ENCODE measurements at regions not wholly inside any gene's neighbourhood (a gene's known extent, or its start where the extent isn't known, plus 50 kb on each side); places are given as distances from the start of the nearest gene placed in this dataset.

GRCh38 chr2:172366596-172367150 is 60.7 kb upstream of the ITGA6 start:
- H3K4me1 ChIP-seq = peaks cover 0 to 5% (median 0%) of the 10 kb centered on the region in 10 experiments; a peak in 3 of 20 replicates

GRCh38 chr2:172370821-172371455 is 56.4 kb upstream of the ITGA6 start:
- H3K27ac ChIP-seq = no peak overlapping the region

More at GRCh38 chr2:172366596-172367150, 60.7 kb upstream of the ITGA6 start:
- H3K36me3 ChIP-seq = peaks cover 0 to 5% (median 0%) of the 10 kb centered on the region in 11 experiments; a peak in 1 of 22 replicates
- no peak overlapping the region for H3K27ac ChIP-seq
- no peaks in the 10 kb centered on the region for H3K27me3 ChIP-seq
- peaks cover 22 to 42% (median 28%) of the 10 kb centered on the region in 11 experiments for H3K9me3 ChIP-seq (replicated peaks in 1 of 11)
- H3K4me2 ChIP-seq = no peak overlapping the region
- TF ChIP-seq Cebpa-rat (IDR thresholded peaks at IDR 0.05) = no peak
- H4K20me1 ChIP-seq = no peaks in the 10 kb centered on the region
- H3K4me3 ChIP-seq = no peak overlapping the region
- H3K9ac ChIP-seq = no peak overlapping the region

DNA sequence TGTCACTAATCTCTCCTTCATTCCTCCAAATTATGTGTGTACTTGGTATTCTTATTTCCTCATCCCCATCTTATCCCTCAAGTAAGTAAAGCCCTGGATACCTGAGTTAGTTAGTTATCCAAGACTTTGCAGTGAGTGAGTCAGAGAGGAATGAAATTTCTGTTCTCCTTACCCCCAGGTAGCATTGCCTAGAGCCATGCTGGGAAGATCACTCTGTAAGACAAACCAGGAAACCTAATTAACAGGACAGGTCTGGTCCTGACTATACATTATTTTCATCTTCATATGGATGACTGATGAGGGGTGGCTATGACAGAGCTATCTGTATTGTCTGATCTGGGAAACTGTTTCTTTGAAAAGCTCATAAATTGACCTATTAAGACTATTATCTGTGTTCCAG is 55.0 kb upstream of the ITGA6 start:
- Histone ChIP-seq H3K4me1 (peaks cover 13 to 29% (median 24%) of the 10 kb centered on the region in 10 experiments), H3K4me2 (no peak overlapping the region), H3K27ac (no peak overlapping the region), H3K36me3 (peaks cover 0 to 5% (median 0%) of the 10 kb centered on the region in 11 experiments; a peak in 1 of 22 replicates), H3K9ac (no peak overlapping the region), H3K27me3 (no peaks in the 10 kb centered on the region), H3K4me3 (no peak overlapping the region), H4K20me1 (no peaks in the 10 kb centered on the region), H3K9me3 (replicated peaks in 1 of 11) (peaks cover 21 to 36% (median 24%) of the 10 kb centered on the region in 11 experiments)
- TF ChIP-seq Cebpa-rat (IDR thresholded peaks at IDR 0.05) = no peak

More at GRCh38 chr2:172370821-172371455, 56.4 kb upstream of the ITGA6 start:
- TF ChIP-seq Cebpa-rat (IDR thresholded peaks at IDR 0.05) = no peak
- Histone ChIP-seq H3K9ac (no peak overlapping the region), H4K20me1 (no peaks in the 10 kb centered on the region), H3K36me3 (peaks cover 0 to 5% (median 0%) of the 10 kb centered on the region in 11 experiments; a peak in 1 of 22 replicates), H3K27me3 (no peaks in the 10 kb centered on the region), H3K9me3 (replicated peaks in 1 of 11) (peaks cover 21 to 39% (median 27%) of the 10 kb centered on the region in 11 experiments), H3K4me3 (no peak overlapping the region), H3K4me2 (no peak overlapping the region), H3K4me1 (peaks cover 0 to 15% (median 13%) of the 10 kb centered on the region in 10 experiments; a peak in 16 of 20 replicates)

DNA sequence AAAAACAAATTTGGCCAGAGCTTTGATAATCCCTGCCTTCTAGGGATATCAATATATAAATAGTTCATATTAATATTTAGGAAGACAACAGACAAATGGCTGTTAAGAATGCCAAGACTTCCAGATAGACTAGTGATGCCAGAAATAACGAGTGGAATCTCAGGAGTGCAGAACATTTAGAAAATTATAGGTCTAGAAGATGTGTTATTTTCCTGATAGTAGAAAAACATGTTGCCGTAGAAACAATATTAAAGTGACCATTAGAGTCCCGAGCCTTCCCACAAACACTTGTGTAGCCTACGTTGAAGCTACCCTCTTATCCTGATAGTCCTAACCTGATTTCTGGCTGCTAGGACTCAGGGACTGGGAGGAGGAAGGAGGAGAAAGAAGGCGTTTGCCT is 54.3 kb upstream of the ITGA6 start:
- H3K9ac ChIP-seq = no peak overlapping the region
- H3K9me3 ChIP-seq (replicated peaks in 1 of 11) = peaks cover 20 to 31% (median 23%) of the 10 kb centered on the region in 11 experiments
- peaks cover 0 to 5% (median 0%) of the 10 kb centered on the region in 11 experiments; a peak in 1 of 22 replicates for H3K36me3 ChIP-seq
- H3K4me2 ChIP-seq = no peak overlapping the region
- H3K4me1 ChIP-seq = peaks cover 18 to 35% (median 30%) of the 10 kb centered on the region in 10 experiments
- H3K27ac ChIP-seq = no peak overlapping the region
- H3K4me3 ChIP-seq = no peak overlapping the region
- H4K20me1 ChIP-seq = no peaks in the 10 kb centered on the region
- H3K27me3 ChIP-seq = no peaks in the 10 kb centered on the region
- no peak for TF ChIP-seq Cebpa-rat (IDR thresholded peaks at IDR 0.05)

DNA sequence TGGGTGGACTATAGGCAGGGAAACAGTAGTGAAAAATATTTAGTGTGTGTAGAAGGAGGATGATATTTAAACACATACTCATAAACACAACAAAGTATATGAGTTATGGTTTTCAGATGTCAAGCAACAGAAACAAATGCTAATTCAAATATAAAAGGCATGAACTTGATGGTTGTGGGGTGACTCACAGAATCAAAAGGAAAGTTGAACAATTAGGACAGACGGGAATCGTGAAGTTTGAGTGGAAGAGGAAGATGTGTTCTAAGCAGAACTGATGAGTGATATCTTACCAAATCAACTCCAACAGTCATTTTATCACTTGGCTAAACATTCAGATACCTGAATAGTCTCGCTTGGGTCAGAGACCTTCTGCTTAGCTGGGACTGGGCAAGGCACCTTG is 53.6 kb upstream of the ITGA6 start:
- H4K20me1 ChIP-seq = no peaks in the 10 kb centered on the region
- no peak overlapping the region for H3K9ac ChIP-seq
- peaks cover 14 to 26% (median 19%) of the 10 kb centered on the region in 11 experiments for H3K9me3 ChIP-seq (replicated peaks in 1 of 11)
- H3K4me2 ChIP-seq = 0 out of 22 replicates have a peak overlapping the region, but pooled peaks of 1 of the 11 experiments have one; percentile 4
- TF ChIP-seq Cebpa-rat (IDR thresholded peaks at IDR 0.05) = no peak
- peaks cover 24 to 42% (median 36%) of the 10 kb centered on the region in 10 experiments for H3K4me1 ChIP-seq
- no peak overlapping the region for H3K27ac ChIP-seq
- peaks cover 0 to under 1% (median 0%) of the 10 kb centered on the region in 11 experiments; a peak in 1 of 22 replicates for H3K36me3 ChIP-seq
- H3K27me3 ChIP-seq = no peaks in the 10 kb centered on the region
- H3K4me3 ChIP-seq = no peak overlapping the region

- no peak overlapping the region for H3K9ac ChIP-seq
- H3K27ac ChIP-seq = no peak overlapping the region
- no peaks in the 10 kb centered on the region for H4K20me1 ChIP-seq
- H3K36me3 ChIP-seq = peaks cover 0 to 6% (median 0%) of the 10 kb centered on the region in 11 experiments; a peak in 1 of 22 replicates
- H3K9me3 ChIP-seq (replicated peaks in 1 of 11) = peaks cover 14 to 26% (median 19%) of the 10 kb centered on the region in 11 experiments
- no peaks in the 10 kb centered on the region for H3K27me3 ChIP-seq
- peak overlapping the region in 9 of 11 experiments; percentile 1 to 89 (median 31); a peak in 12 of 22 replicates for H3K4me2 ChIP-seq
- TF ChIP-seq Cebpa-rat (IDR thresholded peaks at IDR 0.05) = no peak
- no peak overlapping the region for H3K4me3 ChIP-seq
- peaks cover 25 to 49% (median 41%) of the 10 kb centered on the region in 10 experiments for H3K4me1 ChIP-seq
Measured at GRCh38 chr2:172374318-172375240, 52.8 kb upstream of the ITGA6 start.

GRCh38 chr2:172375251-172375650 is 52.1 kb upstream of the ITGA6 start:
- H3K4me3 ChIP-seq = no peak overlapping the region
- H3K9me3 ChIP-seq (replicated peaks in 1 of 11) = peaks cover 15 to 25% (median 20%) of the 10 kb centered on the region in 11 experiments
- TF ChIP-seq Cebpa-rat (IDR thresholded peaks at IDR 0.05) = no peak
- peaks cover 32 to 56% (median 45%) of the 10 kb centered on the region in 10 experiments for H3K4me1 ChIP-seq
- H3K4me2 ChIP-seq = peak overlapping the region in 9 of 11 experiments; percentile 1 to 89 (median 31); a peak in 12 of 22 replicates
- peaks cover 0 to 7% (median 0%) of the 10 kb centered on the region in 11 experiments; a peak in 1 of 22 replicates for H3K36me3 ChIP-seq
- H4K20me1 ChIP-seq = no peaks in the 10 kb centered on the region
- H3K27ac ChIP-seq = no peak overlapping the region
- H3K9ac ChIP-seq = no peak overlapping the region
- H3K27me3 ChIP-seq = no peaks in the 10 kb centered on the region

DNA sequence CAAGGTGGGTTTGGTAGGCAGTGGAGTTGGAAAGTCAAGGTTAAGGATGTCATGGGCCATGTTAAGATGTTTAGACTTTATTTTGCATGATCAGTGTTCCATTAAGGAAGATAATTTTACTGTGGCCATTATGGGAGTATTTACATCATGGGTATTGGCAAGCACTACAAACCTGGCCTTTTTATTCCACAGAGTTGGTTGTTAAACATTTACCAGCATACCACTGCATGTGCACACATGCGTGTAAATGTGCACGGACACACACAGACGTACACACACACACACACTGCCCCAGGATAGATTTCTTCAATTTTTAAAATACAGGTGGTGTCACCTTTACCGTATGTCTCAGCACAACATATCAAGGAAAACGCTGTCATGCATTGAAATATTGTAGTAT is 51.4 kb upstream of the ITGA6 start:
- Histone ChIP-seq H3K4me3 (no peak overlapping the region), H3K36me3 (peaks cover 0 to 7% (median 0%) of the 10 kb centered on the region in 11 experiments; a peak in 1 of 22 replicates), H3K27ac (peak overlapping the region in 3 of 11 experiments; percentile 33 to 62 (median 56); a peak in 3 of 22 replicates), H3K9ac (no peak overlapping the region), H3K4me1 (peaks cover 39 to 63% (median 52%) of the 10 kb centered on the region in 10 experiments), H3K9me3 (replicated peaks in 1 of 11) (peaks cover 16 to 21% (median 17%) of the 10 kb centered on the region in 11 experiments), H3K27me3 (no peaks in the 10 kb centered on the region), H3K4me2 (peak overlapping the region in 10 of 11 experiments; percentile 22 to 91 (median 82); a peak in 13 of 22 replicates), H4K20me1 (no peaks in the 10 kb centered on the region)
- TF ChIP-seq Cebpa-rat (IDR thresholded peaks at IDR 0.05) = no peak

All from BLaER1 treated with 17β-estradiol and CSF1 and Interleukin-3, amounts not matched to agents 10 nM and 100 nM (cell line).